HuH-7 (cell line): ENCODE measurements at regions not wholly inside any gene's neighbourhood (a gene's known extent, or its start where the extent isn't known, plus 50 kb on each side); places are given as distances from the start of the nearest gene placed in this dataset.

Source experiments
- DNase-seq: peaks from one replicate; pipeline ENCODE4 v3.0.0; 2011; ENCODE audit warnings: low spot score

DNA sequence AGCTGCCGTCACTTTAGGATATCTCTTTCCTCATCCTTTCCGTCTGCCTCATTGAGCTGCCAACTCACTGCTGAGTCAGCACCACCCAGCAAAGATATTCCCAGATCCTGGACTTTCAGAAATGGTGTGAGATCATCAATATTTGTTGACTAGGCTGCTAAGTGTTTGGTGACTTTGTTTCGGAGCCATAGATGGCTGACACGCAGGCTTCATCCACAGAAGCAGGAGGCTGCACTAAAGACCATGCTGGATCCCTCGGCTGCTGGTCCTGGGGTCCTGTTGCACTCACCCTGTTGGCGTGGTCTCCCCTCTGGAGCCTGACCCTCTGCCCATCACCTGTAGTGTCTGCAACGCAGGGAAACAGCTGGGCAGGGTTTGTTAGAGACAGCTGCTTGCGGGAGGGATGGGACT, 96.5 kb downstream of the ERMARD start:
- DNase-seq, result no peak

- no peak for DNase-seq
Observed at GRCh38 chr6:169847141-169847674, 95.8 kb downstream of the ERMARD start.

GRCh38 chr6:169846286-169847056, 95.0 kb downstream of the ERMARD start:
- no peak for DNase-seq

DNA sequence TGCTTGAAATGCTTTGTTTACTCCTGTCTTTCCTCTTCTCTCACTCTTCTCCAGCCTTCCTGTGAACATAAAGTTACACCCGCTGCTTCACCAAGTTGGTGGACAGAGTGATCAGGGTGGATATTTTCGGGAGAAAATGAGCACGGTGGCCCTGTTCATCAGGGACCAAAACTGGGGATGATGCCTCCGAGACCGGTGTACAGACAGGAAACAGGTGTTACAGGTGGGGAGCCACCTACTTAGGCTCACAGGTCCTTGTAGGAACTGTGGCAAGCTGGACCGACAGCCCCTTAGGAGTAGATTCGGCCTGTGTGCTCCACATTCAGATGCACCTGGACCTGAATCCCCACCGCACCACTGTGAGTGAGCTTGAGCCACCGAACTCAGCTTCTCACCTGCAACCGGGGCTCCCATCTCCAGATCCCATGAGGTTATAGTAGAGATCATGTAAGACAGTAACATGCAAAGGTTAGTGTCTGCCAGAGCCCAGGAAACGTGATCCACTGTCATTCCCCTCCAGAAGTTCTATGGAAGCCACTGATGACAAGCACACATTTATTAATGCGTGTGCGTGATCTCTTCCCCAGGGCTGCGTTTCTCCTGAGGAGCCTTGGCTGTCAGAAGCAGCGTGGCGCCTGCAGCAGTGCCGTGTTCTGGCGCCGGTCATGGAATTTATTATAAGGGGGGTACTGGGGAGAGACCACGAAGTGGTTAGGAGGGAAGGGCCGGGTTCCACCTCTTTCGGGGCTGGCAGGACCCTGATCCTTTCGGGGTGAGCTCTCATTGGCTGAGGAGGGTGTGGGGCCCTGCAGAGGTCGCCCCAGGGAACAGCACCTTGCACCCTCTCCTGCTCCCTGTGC, 94.2 kb downstream of the ERMARD start:
- DNase-seq, result no peak

GRCh38 chr6:169844946-169845345, 93.5 kb downstream of the ERMARD start:
- DNase-seq, result no peak

- no peak for DNase-seq
Observed at GRCh38 chr6:169843991-169844390, 92.6 kb downstream of the ERMARD start.

DNA sequence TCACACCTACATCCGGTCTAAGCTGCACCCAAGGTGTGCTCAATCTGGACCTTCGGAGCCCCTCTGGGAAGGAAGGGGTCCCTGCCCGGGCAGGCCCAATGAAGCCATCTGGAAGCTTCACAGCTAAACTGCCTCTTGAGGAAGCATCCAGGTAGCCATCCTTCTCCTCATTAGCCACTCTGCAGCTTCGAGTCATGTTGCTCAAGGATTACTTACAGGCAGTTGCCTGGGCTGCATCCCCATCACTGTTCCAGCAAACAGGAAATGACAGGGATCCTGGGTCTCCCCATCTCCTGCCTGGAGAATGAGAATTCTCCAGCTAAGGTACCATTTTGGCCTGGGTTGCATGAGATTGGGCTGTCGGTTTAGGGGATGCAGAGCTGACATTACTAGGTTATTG, 91.7 kb downstream of the ERMARD start:
- DNase-seq, result no peak

- no peak for DNase-seq
Observed at GRCh38 chr6:169841907-169842606, 90.6 kb downstream of the ERMARD start.

DNA sequence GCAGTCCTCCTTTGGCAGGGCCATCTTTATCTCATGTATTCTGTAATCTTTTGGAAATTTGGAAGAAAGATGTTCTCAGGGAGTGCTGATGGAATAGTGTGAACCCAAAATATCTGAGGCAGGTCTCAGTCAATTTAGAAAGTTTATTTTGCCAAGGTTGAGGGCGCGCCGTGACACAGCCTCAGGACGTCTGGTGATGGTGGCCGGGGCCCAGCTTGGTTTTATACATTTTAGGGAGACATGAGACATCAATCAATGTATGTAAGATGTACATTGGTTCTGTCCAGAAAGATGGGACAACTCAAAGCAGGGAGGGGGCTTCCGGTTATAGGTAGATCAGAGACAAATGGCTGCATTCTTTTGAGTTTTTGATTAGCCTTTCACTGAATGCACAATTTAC, 89.8 kb downstream of the ERMARD start:
- no peak for DNase-seq

DNA sequence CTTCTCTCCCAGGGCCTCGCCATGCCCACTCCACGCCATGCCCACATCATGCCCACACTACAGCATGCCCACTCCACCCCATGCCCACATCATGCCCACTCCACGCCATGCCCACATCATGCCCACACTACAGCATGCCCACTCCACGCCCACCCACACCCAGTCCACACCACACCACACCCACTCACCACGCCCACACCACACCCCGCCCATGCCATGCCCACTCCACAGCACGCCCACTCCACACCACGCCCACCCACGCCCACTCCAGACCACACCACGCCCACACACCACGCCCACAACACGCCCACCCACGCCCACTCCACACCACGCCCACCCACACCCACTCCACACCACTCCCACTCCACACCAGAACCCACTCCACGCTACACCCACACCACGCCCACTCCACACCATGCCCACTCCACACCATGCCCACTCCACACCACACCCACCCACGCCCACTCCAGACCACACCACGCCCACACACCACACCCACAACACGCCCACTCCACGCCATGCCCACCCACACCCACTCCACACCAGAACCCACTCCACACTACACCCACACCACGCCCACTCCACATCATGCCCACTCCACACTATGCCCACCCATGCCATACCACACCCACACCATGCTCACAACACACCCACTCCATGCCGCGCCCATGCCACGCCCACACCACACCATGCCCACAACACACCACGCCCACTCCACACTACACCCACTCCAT, 88.6 kb downstream of the ERMARD start:
- DNase-seq, result no peak

DNA sequence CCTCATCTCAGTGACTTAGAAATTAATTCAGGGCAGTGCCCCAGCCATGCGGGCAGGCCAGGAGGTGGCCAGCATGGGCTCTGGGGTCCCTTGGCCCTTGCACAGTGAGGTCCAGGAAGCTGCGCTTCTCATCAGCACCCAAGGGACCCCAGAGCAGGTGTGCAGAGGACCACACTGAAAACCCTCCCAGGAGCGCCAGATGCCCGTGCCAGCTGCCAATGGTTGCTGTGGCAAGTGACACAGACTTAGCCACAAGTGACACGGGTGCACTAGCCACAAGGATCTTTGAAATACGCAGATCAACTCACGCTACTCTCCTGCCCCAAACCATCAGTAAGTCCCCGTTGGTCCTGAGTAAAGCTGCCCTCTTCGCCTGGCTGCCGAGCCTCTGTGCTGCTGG, 88.1 kb downstream of the ERMARD start:
- no peak for DNase-seq

- no peak for DNase-seq
Observed at GRCh38 chr6:169839029-169839481, 87.6 kb downstream of the ERMARD start.

GRCh38 chr6:169838346-169839028, 87.1 kb downstream of the ERMARD start:
- DNase-seq, result no peak

DNA sequence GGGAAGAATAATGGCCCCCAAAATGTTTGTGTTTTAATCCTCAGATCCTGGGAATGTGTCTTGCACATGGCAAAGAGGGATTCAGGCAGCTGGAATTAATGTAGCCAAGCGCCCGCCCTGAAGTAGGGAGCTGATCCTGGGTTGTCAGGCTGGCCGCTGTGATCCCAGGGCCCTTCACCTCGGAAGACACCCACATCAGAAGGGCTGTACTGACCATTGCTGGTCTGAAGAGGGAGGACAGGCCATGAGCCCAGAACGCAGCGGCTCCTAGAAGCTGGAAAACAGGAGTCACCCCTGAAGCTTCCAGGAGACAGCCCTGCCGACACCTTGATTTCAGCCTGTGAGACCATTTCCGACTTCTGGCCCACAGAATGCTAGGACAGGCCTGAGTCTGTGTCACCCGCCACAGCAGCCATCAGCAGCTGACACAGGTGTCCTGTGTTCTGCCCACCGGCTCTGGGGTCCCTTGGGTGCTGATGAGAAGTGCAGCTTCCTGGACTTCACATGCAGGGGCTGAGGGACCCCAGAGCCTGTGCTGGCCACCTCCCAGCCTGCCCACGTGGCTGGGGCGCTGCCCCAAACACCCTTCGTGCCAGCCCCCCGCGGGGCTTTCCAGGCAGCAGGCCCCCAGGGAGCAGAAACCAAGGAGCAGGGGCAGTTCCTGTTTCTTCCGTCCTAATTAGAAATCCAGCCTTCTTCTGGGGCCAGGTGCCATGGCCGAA, 86.3 kb downstream of the ERMARD start:
- no peak for DNase-seq

DNA sequence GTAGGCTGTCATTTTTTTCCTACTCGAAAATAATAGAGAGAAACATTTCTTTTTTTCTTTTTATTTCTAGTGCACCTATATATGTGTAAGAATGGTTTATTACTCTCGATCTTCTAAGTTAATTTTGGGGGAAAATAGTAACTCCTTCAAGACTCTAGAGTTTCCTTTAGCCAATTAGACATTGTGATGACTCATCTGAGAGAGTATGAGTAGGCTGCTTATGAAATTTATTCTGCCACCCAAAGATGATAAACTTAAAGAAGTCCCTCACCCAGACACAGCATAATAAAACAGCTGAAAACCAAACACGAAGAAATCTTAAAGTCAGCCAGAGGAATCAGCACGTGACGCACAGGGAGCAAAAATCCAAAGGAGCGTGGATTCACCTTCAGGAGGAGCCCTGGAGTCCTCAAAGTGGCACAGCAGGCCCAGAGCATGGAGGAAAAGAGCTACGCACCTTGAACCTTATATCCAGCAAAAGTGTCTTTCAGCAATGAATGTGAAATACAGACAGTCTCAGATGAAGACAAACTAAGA, 81.9 kb downstream of the ERMARD start:
- no peak for DNase-seq

DNA sequence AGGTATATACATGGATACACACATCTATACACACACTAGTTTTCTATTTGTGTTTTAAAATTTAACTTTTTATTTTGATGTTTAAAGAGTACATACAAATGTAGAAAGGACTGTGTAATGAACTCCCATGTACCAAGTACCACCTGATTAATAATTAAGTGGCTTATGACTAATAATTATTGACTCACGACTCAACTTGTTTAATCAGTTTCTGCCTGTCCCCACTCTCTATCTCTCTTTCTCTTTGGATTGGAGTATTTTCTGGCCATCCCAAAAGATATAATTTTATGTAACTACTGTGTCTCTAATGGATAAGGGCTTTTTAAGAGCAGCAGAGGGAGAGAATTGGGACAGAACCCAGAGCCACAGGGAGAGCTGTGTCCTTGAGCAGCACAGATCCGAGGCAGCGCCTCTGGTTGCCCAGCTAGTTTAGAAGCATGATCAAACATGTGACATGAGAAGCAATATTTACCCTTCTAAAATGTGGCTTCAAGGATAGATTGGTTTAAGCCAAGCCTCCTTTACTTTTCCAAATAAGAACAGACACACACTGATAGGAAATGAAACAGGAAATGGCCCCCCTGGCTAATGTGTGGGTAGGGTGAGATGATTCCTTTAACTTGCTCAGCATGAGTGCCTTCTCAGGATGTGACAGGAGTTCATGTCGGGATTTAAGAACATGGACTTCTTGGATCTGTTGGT, 81.0 kb downstream of the ERMARD start:
- DNase-seq, result no peak

- peak; percentile 97 for DNase-seq
Observed at GRCh38 chr6:169831450-169832246, 80.2 kb downstream of the ERMARD start.
